MM.1S (cell line): ENCODE measurements at regions not wholly inside any gene's neighbourhood (a gene's known extent, or its start where the extent isn't known, plus 50 kb on each side); places are given as distances from the start of the nearest gene placed in this dataset.

ENCODE experiments used
- DNase-seq: peaks from one replicate; pipeline ENCODE4 v3.0.0-alpha.2; 2015
- H2AFZ ChIP-seq: fragments of 300-600 bp; sonication (generic); 2 replicates; pipeline ENCODE4 v1.6.0; 2016; ENCODE audit warnings: antibody characterized with exemption, low read length
- H3F3A ChIP-seq: fragments of 300-600 bp; sonication (generic); 2 replicates; pipeline ENCODE4 v1.6.1; 2016; ENCODE audit warnings: mild to moderate bottlenecking, antibody characterized with exemption, low read length, moderate library complexity, mixed read lengths; ENCODE audit not compliant: insufficient read depth
- H3K27ac ChIP-seq: fragments of 300-600 bp; sonication (generic); 2 replicates; pipeline ENCODE4 v1.5.1; 2016; ENCODE audit warnings: mild to moderate bottlenecking, low read length
- H3K27me3 ChIP-seq: fragments of 300-600 bp; sonication (generic); replicated peaks from 2 replicates; pipeline ENCODE4 v1.6.0; 2016; ENCODE audit warnings: low read length; ENCODE audit not compliant: insufficient read depth
- H3K36me3 ChIP-seq: fragments of 300-600 bp; sonication (generic); replicated peaks from 2 replicates; pipeline ENCODE4 v1.6.1; 2016; ENCODE audit warnings: mild to moderate bottlenecking, low read length, mixed read lengths; ENCODE audit not compliant: insufficient read depth
- H3K4me1 ChIP-seq: fragments of 300-600 bp; sonication (generic); 2 replicates; pipeline ENCODE4 v1.6.1; 2016; ENCODE audit warnings: low read length, mixed read lengths
- H3K4me2 ChIP-seq: fragments of 300-600 bp; sonication (generic); 2 replicates; pipeline ENCODE4 v1.6.0; 2016; ENCODE audit warnings: low read depth, low read length
- H3K4me3 ChIP-seq: fragments of 300-600 bp; sonication (generic); 2 replicates; pipeline ENCODE4 v1.5.1; 2016; ENCODE audit warnings: low read length, mixed read lengths
- H3K79me2 ChIP-seq: fragments of 300-600 bp; sonication (generic); 2 replicates; pipeline ENCODE4 v1.6.1; 2016; ENCODE audit warnings: mixed run types, low read length, mixed read lengths
- H3K9ac ChIP-seq: fragments of 300-600 bp; sonication (generic); 2 replicates; pipeline ENCODE4 v1.6.1; 2016; ENCODE audit warnings: low read length, mixed read lengths
- H3K9me2 ChIP-seq: fragments of 300-600 bp; sonication (generic); replicated peaks from 2 replicates; pipeline ENCODE4 v1.6.1; 2016; ENCODE audit warnings: mild to moderate bottlenecking, low read length, mixed read lengths; ENCODE audit not compliant: insufficient read depth
- H3K9me3 ChIP-seq: fragments of 300-600 bp; sonication (generic); replicated peaks from 2 replicates; pipeline ENCODE4 v1.6.1; 2016; ENCODE audit warnings: mild to moderate bottlenecking, low read length, mixed read lengths; ENCODE audit not compliant: insufficient read depth
- H4K20me1 ChIP-seq: fragments of 300-600 bp; sonication (generic); 2 replicates; pipeline ENCODE4 v1.6.1; 2016; ENCODE audit warnings: mild to moderate bottlenecking, low read length, moderate library complexity, mixed read lengths; ENCODE audit not compliant: insufficient read depth
- CTCF ChIP-seq: fragments of 300-600 bp; sonication (generic); IDR thresholded peaks from 2 replicates; pipeline ENCODE4 v1.5.1; 2016; ENCODE audit warnings: antibody characterized with exemption, low read length, mixed read lengths
- EZH2 ChIP-seq: fragments of 300-600 bp; sonication (generic); optimal IDR thresholded peaks from 2 replicates; pipeline ENCODE3; 2017; ENCODE audit warnings: low read depth, mild to moderate bottlenecking, antibody characterized with exemption, low read length, mixed read lengths
- EZH2phosphoT487 ChIP-seq: fragments of 300-600 bp; sonication (generic); IDR thresholded peaks from 2 replicates; pipeline ENCODE4 v1.6.1; 2018; ENCODE audit warnings: antibody characterized with exemption, low read length

- no peak overlapping the region for H3K4me3 ChIP-seq
- no peaks in the 10 kb centered on the region for H4K20me1 ChIP-seq
- no peaks in the 10 kb centered on the region for H3K9me3 ChIP-seq
- no peaks in the 10 kb centered on the region for H3F3A ChIP-seq
- H3K27ac ChIP-seq: no peak overlapping the region
- no peaks in the 10 kb centered on the region for H3K9me2 ChIP-seq
- H3K79me2 ChIP-seq: no peaks in the 10 kb centered on the region
- H3K9ac ChIP-seq: no peak overlapping the region
- no peak overlapping the region for H3K4me2 ChIP-seq
- DNase-seq: no peak
- H3K36me3 ChIP-seq: no peaks in the 10 kb centered on the region
- no peaks in the 10 kb centered on the region for H3K27me3 ChIP-seq
- no peak overlapping the region for H2AFZ ChIP-seq
- peaks cover 24% of the 10 kb centered on the region for H3K4me1 ChIP-seq
- TF ChIP-seq EZH2phosphoT487 (no peak), EZH2 (no peak), CTCF (no peak)
Observed at GRCh38 chr12:93126069-93126474, 197.0 kb upstream of the EEA1 start.

DNA sequence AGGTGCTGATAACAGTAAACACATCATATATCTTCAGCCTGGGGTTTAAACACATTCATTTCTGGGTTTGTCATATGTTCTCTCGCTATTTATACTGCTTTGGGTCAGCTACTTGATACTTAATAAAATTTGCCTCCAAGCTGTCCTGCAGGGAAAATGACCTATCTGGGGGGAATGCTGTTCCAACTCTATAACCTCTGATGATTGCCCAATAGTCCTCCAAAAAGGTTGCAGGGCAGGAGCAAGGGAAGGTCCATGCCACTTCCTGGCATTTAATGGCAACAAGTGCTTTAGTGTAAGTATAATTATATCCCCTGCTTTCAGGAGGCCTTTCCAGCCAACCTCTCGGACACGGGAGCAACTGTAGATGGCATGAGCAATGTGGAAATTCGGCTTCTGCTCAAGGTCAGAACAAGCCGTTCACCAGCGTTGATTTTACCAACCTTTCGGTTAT is 198.0 kb upstream of the EEA1 start:
- H3K36me3 ChIP-seq: no peaks in the 10 kb centered on the region
- H3K9me2 ChIP-seq: no peaks in the 10 kb centered on the region
- H3K27ac ChIP-seq: no peak overlapping the region
- H3F3A ChIP-seq: no peaks in the 10 kb centered on the region
- H3K4me1 ChIP-seq: peaks cover 25% of the 10 kb centered on the region
- no peak overlapping the region for H3K4me2 ChIP-seq
- H3K79me2 ChIP-seq: no peaks in the 10 kb centered on the region
- no peak overlapping the region for H3K9ac ChIP-seq
- H3K27me3 ChIP-seq: no peaks in the 10 kb centered on the region
- H4K20me1 ChIP-seq: no peaks in the 10 kb centered on the region
- TF ChIP-seq EZH2: no peak
- no peak for TF ChIP-seq CTCF
- TF ChIP-seq EZH2phosphoT487: no peak
- no peak overlapping the region for H3K4me3 ChIP-seq
- H2AFZ ChIP-seq: no peak overlapping the region
- H3K9me3 ChIP-seq: no peaks in the 10 kb centered on the region
- DNase-seq: no peak

DNA sequence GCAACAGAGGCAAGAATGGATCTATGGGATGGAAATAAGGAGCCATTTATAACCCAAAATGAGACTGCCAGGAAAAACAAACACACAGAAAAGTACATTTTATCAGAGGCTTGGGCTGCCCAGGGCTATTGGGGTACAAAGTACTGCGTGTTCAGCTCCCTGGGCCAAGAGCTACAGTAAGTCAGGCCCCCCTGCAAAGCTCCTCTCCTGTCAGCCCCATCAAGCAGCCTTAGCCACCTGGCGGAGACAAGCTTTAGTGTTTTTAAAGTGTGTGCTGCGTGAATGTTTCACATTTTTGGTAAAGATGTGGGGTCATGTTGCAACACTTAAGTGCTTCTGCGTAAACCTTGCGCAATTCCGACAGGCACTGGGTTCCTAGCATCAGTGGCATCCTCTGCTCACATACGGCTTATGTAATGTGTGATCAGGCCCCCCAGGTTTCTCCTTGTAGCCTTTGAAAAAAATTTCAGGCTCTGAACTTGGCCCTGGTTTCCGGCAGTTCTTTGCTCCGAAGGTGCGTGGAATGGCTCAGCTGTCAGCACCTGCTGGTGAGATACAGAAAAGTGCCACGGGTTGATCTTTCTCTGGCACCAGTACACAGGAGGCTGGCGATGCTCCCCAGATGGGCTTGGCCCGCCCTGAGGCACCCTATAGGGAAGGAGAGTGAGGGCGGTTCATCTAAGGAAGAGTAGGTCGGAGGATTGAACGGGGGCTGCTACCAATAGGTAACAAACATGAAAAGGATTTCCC is 198.7 kb upstream of the EEA1 start:
- H3K79me2 ChIP-seq: no peaks in the 10 kb centered on the region
- H3K9me2 ChIP-seq: no peaks in the 10 kb centered on the region
- no peak overlapping the region for H3K4me2 ChIP-seq
- no peak for DNase-seq
- TF ChIP-seq CTCF (no peak), EZH2 (no peak), EZH2phosphoT487 (no peak)
- no peaks in the 10 kb centered on the region for H3K27me3 ChIP-seq
- H2AFZ ChIP-seq: no peak overlapping the region
- H3K36me3 ChIP-seq: no peaks in the 10 kb centered on the region
- no peaks in the 10 kb centered on the region for H4K20me1 ChIP-seq
- H3K4me1 ChIP-seq: peaks cover 25% of the 10 kb centered on the region
- no peaks in the 10 kb centered on the region for H3F3A ChIP-seq
- no peak overlapping the region for H3K4me3 ChIP-seq
- no peak overlapping the region for H3K27ac ChIP-seq
- H3K9ac ChIP-seq: no peak overlapping the region
- no peaks in the 10 kb centered on the region for H3K9me3 ChIP-seq
